CMK (cell line): ENCODE measurements at regions not wholly inside any gene's neighbourhood (a gene's known extent, or its start where the extent isn't known, plus 50 kb on each side); places are given as distances from the start of the nearest gene placed in this dataset.

Experiments
- DNase-seq: peaks from one replicate; pipeline ENCODE4 v3.0.0-alpha.2; 2010; ENCODE audit warnings: low read depth

- no peak for DNase-seq
Measured at GRCh38 chr1:30609336-30609998, 113.9 kb downstream of the MATN1 start.

GRCh38 chr1:30607723-30608122, 115.7 kb downstream of the MATN1 start:
- no peak for DNase-seq

- DNase-seq, result no peak
Measured at GRCh38 chr1:30606166-30606565, 117.2 kb downstream of the MATN1 start.

- no peak for DNase-seq
Measured at GRCh38 chr1:30605441-30605920, 117.9 kb downstream of the MATN1 start.

- DNase-seq, result no peak
Measured at GRCh38 chr1:30604801-30605440, 118.5 kb downstream of the MATN1 start.

- no peak for DNase-seq
Measured at GRCh38 chr1:30603081-30603858, 120.1 kb downstream of the MATN1 start.

- no peak for DNase-seq
Measured at GRCh38 chr1:30601316-30602085, 121.9 kb downstream of the MATN1 start.

GRCh38 chr1:30600706-30601105, 122.7 kb downstream of the MATN1 start:
- no peak for DNase-seq

GRCh38 chr1:30600258-30600657, 123.1 kb downstream of the MATN1 start:
- no peak for DNase-seq

GRCh38 chr1:30599721-30600120, 123.7 kb downstream of the MATN1 start:
- no peak for DNase-seq

- no peak for DNase-seq
Measured at GRCh38 chr1:30598571-30599114, 124.7 kb downstream of the MATN1 start.

- no peak for DNase-seq
Measured at GRCh38 chr1:30597711-30598110, 125.7 kb downstream of the MATN1 start.

GRCh38 chr1:30596891-30597290, 126.5 kb downstream of the MATN1 start:
- no peak for DNase-seq

- DNase-seq, result no peak
Measured at GRCh38 chr1:30596470-30596869, 126.9 kb downstream of the MATN1 start.

- DNase-seq, result no peak
Measured at GRCh38 chr1:30589083-30589482, 134.3 kb downstream of the MATN1 start.

- DNase-seq, result no peak
Measured at GRCh38 chr1:30588311-30589073, 134.9 kb downstream of the MATN1 start.

- no peak for DNase-seq
Measured at GRCh38 chr1:30586671-30587070, 136.7 kb downstream of the MATN1 start.

- DNase-seq, result no peak
Measured at GRCh38 chr1:30579580-30579979, 143.8 kb downstream of the MATN1 start.

GRCh38 chr1:30575066-30575465, 148.3 kb downstream of the MATN1 start:
- DNase-seq, result no peak

- no peak for DNase-seq
Measured at GRCh38 chr1:30572192-30572591, 151.2 kb downstream of the MATN1 start.

GRCh38 chr1:30571380-30571779, 152.0 kb downstream of the MATN1 start:
- DNase-seq, result no peak
